Colonic mucosa (tissue), 4 donors: ENCODE measurements at regions not wholly inside any gene's neighbourhood (a gene's known extent, or its start where the extent isn't known, plus 50 kb on each side); places are given as distances from the start of the nearest gene placed in this dataset.

ENCODE experiments used
- DNase-seq: peaks from one replicate; pipeline ENCODE4 v3.0.0-alpha.2; 2020
- H3K27ac ChIP-seq: fragments of 200-600 bp; one replicate; pipeline ENCODE4 v1.8.0; 2021
- H3K27me3 ChIP-seq: fragments of 200-600 bp; one replicate; pipeline ENCODE4 v1.8.0; 2021
- H3K36me3 ChIP-seq: fragments of 200-600 bp; one replicate; pipeline ENCODE4 v1.8.0; 2021
- H3K4me1 ChIP-seq: fragments of 200-600 bp; one replicate; pipeline ENCODE4 v1.8.0; 2021; ENCODE audit warnings: mild to moderate bottlenecking
- H3K4me3 ChIP-seq: fragments of 200-600 bp; one replicate; pipeline ENCODE4 v1.8.0; 2021
- H3K9ac ChIP-seq, 2 donors: one replicate each; pipeline ENCODE4 v1.7.0; 2013; ENCODE audit warnings: control low read depth in 2 of 2, low read depth in 2 of 2, low read length in 2 of 2
- H3K9me3 ChIP-seq: fragments of 200-600 bp; one replicate; pipeline ENCODE4 v1.8.0; 2021
- intact Hi-C: fragments of 100-400 bp; cut with DNase I; formaldehyde crosslinking; loops from one replicate; pipeline ENCODE4 v1.14.1; 2022
- TF ChIP-seq, protein P1 (sequence below): fragments of 200-600 bp; IDR thresholded peaks from one replicate; pipeline ENCODE4 v1.8.0; 2022; ENCODE audit warnings: antibody characterized with exemption, mild to moderate bottlenecking
- donor health status: healthy.
- donor health status: DM: no; HTN: no; CAD: no.
- donor health status: DM: no; HTN: no; CAD: no.

DNA sequence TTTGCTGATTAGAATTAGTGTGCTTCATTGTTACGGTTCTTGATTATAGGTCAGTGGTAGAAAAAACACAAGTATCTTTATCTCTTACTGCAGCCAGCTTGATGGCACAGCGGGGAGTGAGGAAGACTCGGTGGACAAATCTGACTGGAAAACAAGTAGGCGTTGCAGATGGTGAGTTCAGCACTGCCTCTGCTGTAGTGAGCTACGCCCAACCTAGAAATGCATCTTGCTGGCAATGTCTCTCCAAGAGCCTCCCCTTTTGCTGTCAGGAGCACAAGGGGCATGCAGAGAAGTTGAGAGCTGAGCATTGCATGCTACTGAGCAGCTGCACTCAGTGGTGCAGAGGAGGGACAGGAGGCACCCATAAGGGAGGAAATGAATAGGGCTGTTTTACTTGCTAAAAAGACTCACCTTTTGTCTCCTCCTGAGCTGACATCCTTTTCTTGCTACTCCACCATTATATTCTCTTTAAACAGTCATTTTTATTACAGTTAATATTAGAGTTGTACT lies 977.3 kb upstream of the ACVR2A start:
- no peak for DNase-seq
- Histone ChIP-seq H3K36me3 (no peaks in the 10 kb centered on the region), H3K4me3 (no peak overlapping the region), H3K27ac (no peak overlapping the region), H3K9ac (no peak overlapping the region), H3K27me3 (no peaks in the 10 kb centered on the region), H3K9me3 (no peaks in the 10 kb centered on the region), H3K4me1 (no peaks in the 10 kb centered on the region)
- intact Hi-C loops = no loop called here
- TF ChIP-seq, protein P1, sequence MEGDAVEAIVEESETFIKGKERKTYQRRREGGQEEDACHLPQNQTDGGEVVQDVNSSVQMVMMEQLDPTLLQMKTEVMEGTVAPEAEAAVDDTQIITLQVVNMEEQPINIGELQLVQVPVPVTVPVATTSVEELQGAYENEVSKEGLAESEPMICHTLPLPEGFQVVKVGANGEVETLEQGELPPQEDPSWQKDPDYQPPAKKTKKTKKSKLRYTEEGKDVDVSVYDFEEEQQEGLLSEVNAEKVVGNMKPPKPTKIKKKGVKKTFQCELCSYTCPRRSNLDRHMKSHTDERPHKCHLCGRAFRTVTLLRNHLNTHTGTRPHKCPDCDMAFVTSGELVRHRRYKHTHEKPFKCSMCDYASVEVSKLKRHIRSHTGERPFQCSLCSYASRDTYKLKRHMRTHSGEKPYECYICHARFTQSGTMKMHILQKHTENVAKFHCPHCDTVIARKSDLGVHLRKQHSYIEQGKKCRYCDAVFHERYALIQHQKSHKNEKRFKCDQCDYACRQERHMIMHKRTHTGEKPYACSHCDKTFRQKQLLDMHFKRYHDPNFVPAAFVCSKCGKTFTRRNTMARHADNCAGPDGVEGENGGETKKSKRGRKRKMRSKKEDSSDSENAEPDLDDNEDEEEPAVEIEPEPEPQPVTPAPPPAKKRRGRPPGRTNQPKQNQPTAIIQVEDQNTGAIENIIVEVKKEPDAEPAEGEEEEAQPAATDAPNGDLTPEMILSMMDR = no peak

DNA sequence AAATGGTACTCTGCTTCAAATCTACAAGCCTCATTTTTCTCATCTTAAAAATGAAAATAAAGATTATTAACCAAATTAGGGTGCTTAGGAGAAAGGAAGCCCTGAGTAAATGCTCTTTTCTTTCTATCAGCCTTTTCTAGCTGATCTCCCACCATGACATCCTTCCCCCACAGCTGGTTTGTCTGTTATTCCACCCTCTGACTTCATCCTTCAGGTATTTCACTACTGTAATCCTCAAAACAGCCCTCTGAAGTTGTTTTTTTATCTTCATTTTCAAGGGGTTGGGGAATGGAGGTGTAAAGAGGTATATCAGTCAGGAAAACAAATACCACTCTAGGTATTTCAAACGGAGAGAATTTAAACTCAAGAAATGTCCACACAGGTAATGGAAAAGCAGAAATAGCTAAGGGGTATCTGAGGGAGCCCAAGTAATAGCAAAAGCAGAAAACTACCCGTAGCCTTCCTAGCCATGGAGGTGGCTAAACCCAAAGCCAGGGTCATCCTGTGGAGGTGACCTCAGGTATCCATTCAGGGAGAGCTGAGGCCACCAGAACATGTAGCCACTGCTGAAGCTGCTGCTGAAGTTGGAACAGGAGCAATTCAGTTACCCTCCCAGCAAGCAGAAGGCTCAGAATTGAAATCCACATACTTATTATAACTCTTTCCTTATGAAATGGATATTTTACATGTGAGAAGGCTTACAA lies 990.9 kb upstream of the ACVR2A start:
- no peak overlapping the region for H3K9ac ChIP-seq
- no peak overlapping the region for H3K4me3 ChIP-seq
- H3K27ac ChIP-seq = no peak overlapping the region
- no peaks in the 10 kb centered on the region for H3K9me3 ChIP-seq
- intact Hi-C loops = no loop called here
- no peaks in the 10 kb centered on the region for H3K36me3 ChIP-seq
- no peaks in the 10 kb centered on the region for H3K4me1 ChIP-seq
- no peaks in the 10 kb centered on the region for H3K27me3 ChIP-seq
- no peak for DNase-seq
- TF ChIP-seq, protein P1 = no peak

DNA sequence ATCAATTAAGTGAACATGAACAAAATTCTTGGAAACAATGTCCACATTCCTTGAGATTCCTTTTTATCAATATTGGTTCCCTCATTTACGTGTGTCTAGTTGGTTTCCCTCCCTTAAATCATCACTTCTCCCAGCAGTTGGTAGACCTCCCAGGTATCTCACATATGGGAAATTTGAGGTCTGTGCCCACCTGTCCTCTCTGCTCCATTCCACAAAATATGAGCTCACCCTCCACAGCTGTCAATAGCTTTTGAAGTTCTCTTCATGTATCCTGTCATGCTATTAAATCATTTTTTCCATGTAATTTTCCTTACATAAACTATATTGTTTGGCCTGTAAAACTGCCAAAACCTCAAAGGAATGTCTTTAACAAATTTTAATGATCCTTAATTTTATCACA lies 992.2 kb upstream of the ACVR2A start:
- Histone ChIP-seq H3K4me3 (no peak overlapping the region), H3K27ac (no peak overlapping the region), H3K27me3 (no peaks in the 10 kb centered on the region), H3K9me3 (no peaks in the 10 kb centered on the region), H3K36me3 (no peaks in the 10 kb centered on the region), H3K4me1 (no peaks in the 10 kb centered on the region), H3K9ac (no peak overlapping the region)
- intact Hi-C loops = no loop called here
- TF ChIP-seq, protein P1 = no peak
- DNase-seq = no peak

DNA sequence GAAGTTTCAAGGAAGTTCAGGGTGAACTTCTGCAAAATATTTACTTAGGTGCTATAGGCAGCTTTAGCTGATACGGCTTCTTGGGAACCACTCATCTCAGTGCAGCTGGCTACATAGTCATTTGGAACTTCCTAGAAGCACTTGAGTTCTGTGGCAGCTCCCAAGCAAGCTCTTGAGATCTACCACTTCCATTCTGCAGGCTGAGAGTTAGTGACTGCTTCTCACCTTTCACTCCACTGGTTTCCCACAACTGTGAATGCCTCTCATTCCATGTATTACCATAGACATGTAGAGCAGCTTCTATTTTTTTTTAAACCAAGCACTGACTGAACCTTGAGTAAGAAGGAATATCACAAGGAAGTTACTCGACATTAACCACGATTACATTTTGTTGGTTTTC lies 994.1 kb upstream of the ACVR2A start:
- TF ChIP-seq, protein P1 = no peak
- Histone ChIP-seq H3K9ac (no peak overlapping the region), H3K27ac (no peak overlapping the region), H3K36me3 (no peaks in the 10 kb centered on the region), H3K4me3 (no peak overlapping the region), H3K9me3 (no peaks in the 10 kb centered on the region), H3K27me3 (no peaks in the 10 kb centered on the region), H3K4me1 (no peaks in the 10 kb centered on the region)
- intact Hi-C loops = no loop called here
- no peak for DNase-seq

DNA sequence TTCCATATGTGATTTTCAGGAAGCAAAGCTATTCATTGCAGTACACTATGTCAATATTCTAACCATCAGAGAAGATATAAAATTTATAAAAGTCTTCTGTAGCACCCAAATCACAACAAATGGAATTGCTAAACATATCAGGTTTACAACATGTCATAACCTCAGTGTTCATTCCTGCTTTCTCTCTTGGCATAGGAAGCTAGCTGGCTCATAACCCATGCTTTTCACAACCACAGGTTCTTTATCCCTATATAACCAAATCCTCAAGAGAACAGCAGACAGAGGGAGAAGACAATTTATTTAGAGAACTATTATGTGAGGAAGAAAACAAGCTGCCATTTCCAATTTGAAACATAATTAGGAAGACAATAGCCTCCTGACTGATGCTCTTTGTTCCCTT lies 997.0 kb upstream of the ACVR2A start:
- TF ChIP-seq, protein P1 = no peak
- H3K27me3 ChIP-seq = no peaks in the 10 kb centered on the region
- intact Hi-C loops = no loop called here
- no peak for DNase-seq
- H3K4me3 ChIP-seq = no peak overlapping the region
- H3K9me3 ChIP-seq = no peaks in the 10 kb centered on the region
- no peaks in the 10 kb centered on the region for H3K36me3 ChIP-seq
- H3K27ac ChIP-seq = no peak overlapping the region
- H3K9ac ChIP-seq = no peak overlapping the region
- no peaks in the 10 kb centered on the region for H3K4me1 ChIP-seq
